ENCODE measurements at regions not wholly inside any gene's neighbourhood (a gene's known extent, or its start where the extent isn't known, plus 50 kb on each side); places are given as distances from the start of the nearest gene placed in this dataset.

DNA sequence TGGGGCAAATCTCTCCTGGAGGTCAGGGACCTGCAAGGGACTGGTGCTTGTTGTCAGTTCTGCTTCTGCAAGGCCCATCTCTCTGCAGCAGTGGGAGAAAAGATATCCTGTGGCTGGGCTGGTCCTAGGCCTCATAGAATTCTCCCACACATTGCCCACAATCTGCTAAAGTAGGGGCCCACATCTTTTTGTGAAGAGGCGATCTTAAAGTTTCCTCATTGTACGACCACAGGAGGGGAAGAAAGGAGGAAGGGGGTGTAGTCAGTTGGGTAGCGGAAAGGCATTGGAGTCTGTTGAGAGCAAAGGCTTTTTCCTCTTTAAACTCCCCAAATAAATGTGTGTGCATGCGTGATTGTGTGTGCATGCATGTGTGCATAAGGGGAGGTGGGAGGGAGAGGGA is 145.3 kb downstream of the SLC4A3 start:
- TF ChIP-seq, protein P1, sequence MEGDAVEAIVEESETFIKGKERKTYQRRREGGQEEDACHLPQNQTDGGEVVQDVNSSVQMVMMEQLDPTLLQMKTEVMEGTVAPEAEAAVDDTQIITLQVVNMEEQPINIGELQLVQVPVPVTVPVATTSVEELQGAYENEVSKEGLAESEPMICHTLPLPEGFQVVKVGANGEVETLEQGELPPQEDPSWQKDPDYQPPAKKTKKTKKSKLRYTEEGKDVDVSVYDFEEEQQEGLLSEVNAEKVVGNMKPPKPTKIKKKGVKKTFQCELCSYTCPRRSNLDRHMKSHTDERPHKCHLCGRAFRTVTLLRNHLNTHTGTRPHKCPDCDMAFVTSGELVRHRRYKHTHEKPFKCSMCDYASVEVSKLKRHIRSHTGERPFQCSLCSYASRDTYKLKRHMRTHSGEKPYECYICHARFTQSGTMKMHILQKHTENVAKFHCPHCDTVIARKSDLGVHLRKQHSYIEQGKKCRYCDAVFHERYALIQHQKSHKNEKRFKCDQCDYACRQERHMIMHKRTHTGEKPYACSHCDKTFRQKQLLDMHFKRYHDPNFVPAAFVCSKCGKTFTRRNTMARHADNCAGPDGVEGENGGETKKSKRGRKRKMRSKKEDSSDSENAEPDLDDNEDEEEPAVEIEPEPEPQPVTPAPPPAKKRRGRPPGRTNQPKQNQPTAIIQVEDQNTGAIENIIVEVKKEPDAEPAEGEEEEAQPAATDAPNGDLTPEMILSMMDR (IDR thresholded peaks at IDR 0.05), result no peak

DNA sequence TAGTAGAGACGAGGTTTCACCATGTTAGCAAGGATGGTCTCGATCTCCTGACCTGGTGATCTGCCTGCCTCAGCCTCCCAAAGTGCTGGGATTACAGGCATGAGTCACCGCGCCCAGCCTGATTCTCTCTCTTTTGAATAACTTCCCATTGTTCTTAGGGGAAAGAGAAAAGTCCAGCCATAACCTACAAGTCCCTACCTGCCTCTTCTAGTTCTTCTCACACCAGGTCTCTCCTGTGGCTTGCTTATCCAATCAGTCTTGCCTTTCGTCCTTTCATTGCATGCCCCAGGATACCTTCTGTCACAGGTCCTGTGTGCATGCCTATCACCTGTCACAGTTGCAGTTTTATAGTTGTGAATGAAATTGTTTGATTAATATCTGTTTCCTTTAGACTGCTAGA is 148.1 kb downstream of the SLC4A3 start:
- TF ChIP-seq, protein P1 (IDR thresholded peaks at IDR 0.05), result no peak

DNA sequence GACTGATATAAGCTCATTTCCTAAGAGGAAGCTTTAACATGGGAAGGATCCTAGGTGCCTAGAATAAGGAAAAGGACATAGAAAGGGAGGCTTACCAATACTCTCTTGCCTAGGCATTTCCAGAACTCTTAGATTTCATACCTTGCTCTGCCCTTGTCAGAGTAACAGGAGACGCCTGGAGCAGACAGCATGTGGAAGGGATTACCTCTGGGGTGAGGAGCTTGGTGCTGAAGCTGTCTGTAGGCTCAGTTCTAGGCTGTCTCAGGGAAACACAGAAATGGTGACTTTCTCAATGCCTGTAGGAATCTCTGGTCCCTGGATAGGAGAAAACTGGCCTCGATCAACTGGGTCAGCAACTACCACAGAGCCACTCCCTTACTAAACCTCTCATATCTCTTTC is 150.0 kb downstream of the SLC4A3 start:
- TF ChIP-seq, protein P1 (IDR thresholded peaks at IDR 0.05), result no peak

- TF ChIP-seq, protein P1 (IDR thresholded peaks at IDR 0.05), result no peak
These were observed 150.8 kb downstream of the SLC4A3 start for GRCh38 chr2:219778189-219778588.

DNA sequence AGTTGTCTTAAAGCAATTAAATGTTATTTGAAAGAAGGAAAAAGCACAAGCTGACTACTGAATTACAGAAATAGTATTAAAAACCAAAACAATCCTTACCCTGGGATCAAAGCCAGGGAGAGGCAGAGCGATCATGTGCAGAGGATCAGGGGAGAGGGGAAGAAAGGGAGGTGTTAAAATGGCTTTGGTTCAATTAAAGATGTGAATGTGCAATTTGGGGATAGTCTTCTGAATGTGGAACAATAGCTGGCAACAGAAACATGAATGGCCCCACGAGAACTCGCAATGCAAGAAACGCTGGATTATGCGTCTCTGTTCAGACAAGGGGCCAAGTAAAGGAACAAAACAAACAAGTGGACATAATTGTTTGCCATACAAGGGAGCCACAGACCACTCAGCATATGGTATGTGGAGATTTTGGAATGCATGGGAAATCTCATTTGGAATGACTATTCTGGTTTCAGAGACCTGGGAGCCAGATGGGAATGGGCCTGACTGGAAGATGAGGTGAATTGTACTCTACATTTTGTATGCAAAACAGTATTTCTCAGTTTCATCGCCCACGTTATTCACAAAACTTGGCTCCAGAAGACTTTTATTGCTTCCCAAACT is 155.4 kb downstream of the SLC4A3 start:
- TF ChIP-seq, protein P1 (IDR thresholded peaks at IDR 0.05), result no peak

- TF ChIP-seq, protein P1 (IDR thresholded peaks at IDR 0.05), result no peak
These were observed 156.0 kb downstream of the SLC4A3 start for GRCh38 chr2:219783359-219783975.

DNA sequence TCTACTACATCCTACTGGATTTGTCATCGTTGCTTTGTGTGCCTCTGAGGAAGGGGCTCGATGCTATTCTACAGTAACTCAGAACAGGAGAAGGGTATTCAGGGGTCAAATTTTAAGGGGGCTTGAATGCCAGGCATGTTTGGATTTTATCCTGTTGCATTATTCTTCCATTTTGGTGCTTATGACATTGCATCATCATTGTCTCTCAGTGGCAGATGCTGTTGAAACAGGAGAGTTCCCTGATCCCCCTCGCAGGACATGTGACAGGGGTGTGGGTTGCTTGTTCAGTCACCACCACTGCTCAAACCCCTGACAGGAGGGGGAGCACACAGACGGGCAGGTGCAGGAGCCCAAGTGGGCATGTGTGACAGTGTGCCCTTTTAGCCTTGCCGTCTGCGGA is 156.7 kb downstream of the SLC4A3 start:
- TF ChIP-seq, protein P1 (IDR thresholded peaks at IDR 0.05), result no peak

All from LNCAP (cell line).